Stimulated activated CD4-positive, alpha-beta T cell treated with anti-CD3 and anti-CD28 coated beads, Interleukin-15, amount 100 ng/mL, for 48 hours (primary cell): ENCODE measurements at regions not wholly inside any gene's neighbourhood (a gene's known extent, or its start where the extent isn't known, plus 50 kb on each side); places are given as distances from the start of the nearest gene placed in this dataset.
"Not testable (repeated sequence)": the region's sequence is repeated elsewhere in the genome, so short reads cannot be mapped to it uniquely, and the experiment has no call there.

Experiments used
- DNase-seq, 2 donors: peaks; one replicate each; pipeline ENCODE4 v3.0.0-alpha.2; 2020; ENCODE audit warnings: low read depth in 2 of 2

GRCh38 chr2:111618978-111619902 is 264.8 kb downstream of the ANAPC1 start:
- no peak for DNase-seq

GRCh38 chr2:111620281-111620680 is 263.7 kb downstream of the ANAPC1 start:
- DNase-seq = no peak

GRCh38 chr2:111622859-111623258 is 261.1 kb downstream of the ANAPC1 start:
- DNase-seq = no peak

DNA sequence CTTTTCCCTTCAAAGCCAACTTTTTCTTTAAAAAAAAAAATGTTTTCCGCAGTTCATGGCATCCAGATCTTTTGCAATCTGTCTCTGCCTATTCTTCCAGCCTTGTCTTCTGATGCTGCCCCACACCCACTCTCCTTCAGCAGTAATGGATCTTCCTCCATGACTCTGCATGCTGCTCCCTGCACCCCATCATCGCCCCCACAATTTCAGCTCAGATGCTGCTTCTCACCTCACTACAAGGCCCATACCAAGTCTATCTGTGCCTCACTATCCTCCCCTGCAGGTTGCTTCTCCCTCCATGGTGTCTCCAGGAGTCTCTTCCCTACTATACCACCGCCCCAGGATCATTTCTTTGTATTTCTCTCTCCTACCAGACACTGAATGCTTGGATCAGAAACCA is 260.6 kb downstream of the ANAPC1 start:
- DNase-seq = no peak

DNA sequence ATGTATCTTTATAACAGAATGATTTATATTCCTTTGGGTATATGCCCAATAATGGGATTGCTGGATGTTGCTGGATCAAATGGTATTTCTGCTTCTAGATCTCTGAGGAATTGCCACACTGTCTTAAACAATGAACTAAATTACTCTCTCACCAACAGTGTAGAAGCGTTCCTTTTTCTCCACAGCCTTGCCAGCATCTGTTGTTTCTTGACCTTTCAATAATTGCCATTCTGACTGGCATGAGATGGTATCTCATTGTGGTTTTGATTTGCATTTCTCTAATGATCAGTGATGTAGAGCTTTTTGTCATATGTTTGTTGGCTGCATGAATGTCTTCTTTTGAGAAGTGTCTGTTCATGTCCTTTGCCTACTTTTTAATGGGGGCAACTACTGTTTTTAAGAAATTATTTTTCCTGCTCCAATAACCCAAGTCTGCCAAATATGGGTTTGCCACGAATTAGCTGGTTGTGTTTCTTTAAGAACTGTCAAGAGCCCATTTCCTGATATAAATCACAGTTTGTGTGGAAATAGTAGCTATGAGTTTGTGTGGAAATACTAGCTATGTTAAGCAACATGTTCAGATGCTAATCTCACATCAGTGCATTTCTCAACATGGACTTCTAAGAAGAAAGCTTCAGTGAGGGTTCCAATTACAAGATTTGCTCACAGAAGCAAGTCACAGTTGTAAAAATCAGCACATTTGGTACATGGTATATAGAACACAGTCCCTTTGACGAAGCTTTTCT is 259.4 kb downstream of the ANAPC1 start:
- DNase-seq = no peak

DNA sequence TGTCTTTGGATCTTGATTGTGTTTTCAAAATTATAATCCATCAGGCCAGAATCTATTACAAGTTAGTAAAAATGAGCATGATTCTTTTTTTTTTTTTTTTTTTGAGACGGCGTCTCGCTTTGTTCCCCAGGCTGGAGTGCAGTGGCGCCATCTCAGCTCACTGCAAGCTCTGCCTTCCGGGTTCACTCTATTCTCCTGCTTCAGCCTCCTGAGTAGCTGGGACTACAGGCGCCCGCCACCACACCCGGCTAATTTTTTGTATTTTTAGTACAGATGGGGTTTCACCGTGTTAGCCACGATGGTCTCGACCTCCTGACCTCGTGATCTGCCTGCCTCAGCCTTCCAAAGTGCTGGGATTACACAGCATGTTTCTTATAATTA is 258.8 kb downstream of the ANAPC1 start:
- not testable (repeated sequence) for DNase-seq

DNA sequence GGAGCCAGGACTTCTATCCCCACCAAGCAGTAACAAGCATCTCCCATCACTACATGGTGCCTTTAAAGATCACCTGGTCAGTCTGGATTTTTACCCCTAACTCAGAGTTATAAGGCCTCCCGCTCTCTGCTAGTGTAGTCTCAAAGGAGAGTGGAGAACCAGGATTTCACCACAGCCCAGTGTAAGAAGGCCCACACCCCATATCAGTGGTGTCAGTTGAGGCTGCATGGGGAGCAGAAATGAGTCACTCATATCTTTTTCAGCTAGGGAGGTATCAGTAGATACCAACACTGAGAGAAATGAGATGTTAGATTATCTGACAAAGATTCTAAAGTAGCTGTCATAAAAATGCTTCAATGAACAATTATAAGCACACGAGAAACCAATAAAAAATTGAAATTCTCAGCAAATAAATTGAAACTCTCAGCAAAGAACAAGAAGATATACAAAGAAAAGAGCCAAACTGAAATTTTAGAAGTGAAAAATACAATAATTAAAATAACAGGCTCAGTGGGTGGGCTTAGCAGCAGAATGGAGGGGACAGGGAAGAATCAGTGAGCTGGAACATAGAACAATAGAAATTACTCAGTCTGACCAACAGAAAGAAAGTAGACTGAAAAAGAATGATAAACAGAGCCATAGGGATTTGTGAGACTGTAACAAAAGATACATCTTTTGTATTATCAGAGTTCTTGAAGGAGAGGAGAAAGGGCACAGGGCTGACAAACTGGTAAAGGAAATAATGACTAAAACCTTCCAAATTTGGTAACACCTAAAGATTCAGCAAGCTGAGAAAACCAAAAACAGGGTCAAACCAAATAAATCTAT is 257.7 kb downstream of the ANAPC1 start:
- DNase-seq = no peak

GRCh38 chr2:111626865-111627163 is 257.2 kb downstream of the ANAPC1 start:
- DNase-seq = no peak

- no peak for DNase-seq
Observed at GRCh38 chr2:111627256-111627655, 256.7 kb downstream of the ANAPC1 start.

- no peak for DNase-seq
Observed at GRCh38 chr2:111628221-111628620, 255.8 kb downstream of the ANAPC1 start.

- no peak for DNase-seq
Observed at GRCh38 chr2:111629983-111630382, 254.0 kb downstream of the ANAPC1 start.

DNA sequence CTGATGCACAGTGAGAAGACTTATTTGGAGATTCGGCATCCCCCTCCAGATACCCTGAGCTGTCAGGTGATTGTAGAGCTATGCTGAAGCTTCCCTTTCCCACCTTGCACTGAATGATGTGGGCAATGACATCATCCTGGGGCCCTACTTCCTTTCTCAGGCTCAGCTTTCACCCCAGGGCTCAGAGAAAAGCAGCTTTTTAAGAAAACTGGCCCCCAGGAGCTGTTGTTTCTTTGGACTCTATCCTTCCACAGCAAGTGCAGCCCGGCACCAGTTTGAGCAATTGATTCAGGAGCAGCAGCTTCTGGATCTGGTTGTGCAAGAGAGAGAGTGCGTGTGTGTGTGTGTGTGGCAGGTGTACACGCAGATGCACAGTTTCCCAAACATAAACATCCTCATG is 251.3 kb downstream of the ANAPC1 start:
- DNase-seq = no peak

GRCh38 chr2:111633189-111633588 is 250.8 kb downstream of the ANAPC1 start:
- DNase-seq = no peak

- no peak for DNase-seq
Observed at GRCh38 chr2:111633643-111634042, 250.3 kb downstream of the ANAPC1 start.

- no peak for DNase-seq
Observed at GRCh38 chr2:111634050-111634794, 249.8 kb downstream of the ANAPC1 start.

GRCh38 chr2:111634995-111635538 is 248.9 kb downstream of the ANAPC1 start:
- DNase-seq = no peak

DNA sequence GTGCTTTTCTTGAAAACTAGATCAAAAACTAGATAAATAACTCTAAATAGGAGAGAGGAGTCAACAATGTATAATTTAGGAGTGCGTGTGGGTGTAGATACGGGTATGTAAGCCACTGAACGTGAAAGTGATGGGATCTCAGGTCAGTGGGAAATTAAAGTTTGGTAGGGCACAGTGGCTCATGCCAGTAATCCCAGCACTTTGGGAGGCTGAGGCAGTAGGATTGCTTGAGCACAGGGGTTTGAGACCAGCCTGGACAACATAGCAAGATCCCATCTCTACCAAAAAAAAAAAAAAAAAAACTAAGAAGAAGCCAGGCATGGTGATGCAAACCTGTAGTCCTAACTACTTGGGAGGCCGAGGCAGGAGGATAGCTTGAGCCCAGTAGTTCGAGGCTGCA is 247.1 kb downstream of the ANAPC1 start:
- DNase-seq = no peak

DNA sequence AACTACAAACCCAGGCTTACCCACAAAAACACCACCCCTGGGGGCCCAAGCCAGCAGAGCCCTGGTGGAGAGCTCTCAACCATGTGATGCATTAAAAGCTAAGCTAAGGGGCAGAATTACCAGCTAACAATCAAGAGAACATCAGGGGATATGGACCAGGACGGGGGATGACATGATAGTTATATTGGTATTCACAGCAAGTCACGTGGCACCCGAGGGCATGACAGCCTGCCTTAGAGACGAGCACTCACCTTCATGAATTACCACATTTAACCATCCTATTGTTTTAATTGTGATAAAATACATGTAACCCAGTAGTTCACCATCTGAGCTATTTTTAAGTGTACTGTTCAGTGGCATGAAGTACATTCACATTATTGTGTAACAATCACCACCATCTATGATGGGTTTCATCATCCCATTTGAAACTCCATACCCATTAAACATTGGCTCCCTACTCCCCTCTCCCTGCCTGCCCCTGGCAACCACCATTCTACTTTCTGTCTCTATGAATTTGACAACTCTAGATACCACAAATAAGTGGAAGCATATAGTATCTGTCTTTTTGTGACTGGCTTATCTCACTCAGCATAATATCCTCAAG is 245.6 kb downstream of the ANAPC1 start:
- DNase-seq = no peak

GRCh38 chr2:111640480-111640879 is 243.5 kb downstream of the ANAPC1 start:
- DNase-seq = no peak

GRCh38 chr2:111642586-111643327 is 241.2 kb downstream of the ANAPC1 start:
- no peak for DNase-seq
